ENCODE measurements at regions not wholly inside any gene's neighbourhood (a gene's known extent, or its start where the extent isn't known, plus 50 kb on each side); places are given as distances from the start of the nearest gene placed in this dataset.
A peak's percentile ranks its signal among the peaks of the same experiment; 100 is the strongest.
"Not testable (repeated sequence)": the region's sequence is repeated elsewhere in the genome, so short reads cannot be mapped to it uniquely, and the experiment has no call there.

DNA sequence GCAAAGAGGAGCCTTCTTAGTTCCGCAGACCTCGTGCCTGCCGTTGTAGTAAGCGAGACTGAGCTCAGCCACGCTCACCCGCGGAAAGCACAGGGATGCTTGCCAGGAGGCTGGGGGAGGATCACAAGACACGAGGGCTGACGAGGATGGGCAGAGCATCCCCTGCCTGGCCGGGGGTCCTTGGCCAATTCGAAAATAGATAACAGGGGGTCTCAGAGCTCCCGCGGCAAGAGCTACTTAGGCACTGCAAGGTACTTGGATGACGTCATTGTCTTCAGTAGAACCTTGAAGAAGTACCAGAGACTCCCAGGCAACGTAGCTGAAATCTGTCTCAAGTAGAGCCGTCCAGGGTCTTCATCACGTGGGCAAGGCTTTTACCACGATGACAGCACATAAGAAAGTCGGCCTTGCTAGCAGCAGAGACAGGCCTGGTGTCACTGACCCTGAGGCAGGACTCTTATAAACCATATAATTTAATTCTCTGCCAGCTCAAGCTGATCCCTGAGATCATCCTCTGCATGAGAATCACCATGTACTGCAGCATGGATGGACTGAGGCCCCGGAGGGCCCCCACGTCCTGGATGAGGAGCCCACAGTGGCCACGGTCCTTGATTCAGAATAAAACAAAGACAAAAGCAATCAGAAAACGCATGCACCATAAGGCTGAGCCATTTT, 81.9 kb downstream of the TMEM18 start:
- DNase-seq (ENCODE audit: low spot score) = no peak

DNA sequence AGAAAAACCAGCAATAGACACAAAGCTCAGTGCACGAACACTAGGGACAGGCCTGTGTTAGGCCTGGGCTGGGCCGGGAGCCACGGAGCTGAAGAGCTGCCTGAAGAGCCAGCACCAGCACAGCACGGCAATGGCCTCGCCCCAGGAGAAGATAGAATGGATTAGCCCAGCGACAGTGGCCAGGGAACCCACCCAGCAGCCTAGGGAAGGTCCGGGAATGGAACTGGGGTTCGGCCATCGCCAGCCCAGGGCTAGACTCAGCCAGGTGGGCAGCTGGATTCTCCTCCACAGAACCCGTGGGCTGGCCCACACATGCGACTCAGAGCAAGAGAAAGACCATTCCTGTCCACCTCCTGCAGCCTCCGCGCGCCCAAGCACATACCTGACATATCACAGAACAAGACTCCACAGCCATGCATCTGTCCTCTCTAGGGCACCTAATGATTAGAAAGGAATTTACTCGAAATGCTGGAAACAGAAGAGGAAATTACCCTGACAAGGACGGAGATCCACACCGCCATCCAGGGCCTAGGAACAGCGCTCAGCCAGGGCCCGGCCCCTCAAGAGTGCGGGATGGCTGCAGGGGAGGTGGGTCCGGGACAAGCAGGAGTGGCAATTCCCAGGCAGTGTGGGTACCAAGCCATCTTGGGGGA, 82.8 kb downstream of the TMEM18 start:
- DNase-seq (ENCODE audit: low spot score) = no peak

DNA sequence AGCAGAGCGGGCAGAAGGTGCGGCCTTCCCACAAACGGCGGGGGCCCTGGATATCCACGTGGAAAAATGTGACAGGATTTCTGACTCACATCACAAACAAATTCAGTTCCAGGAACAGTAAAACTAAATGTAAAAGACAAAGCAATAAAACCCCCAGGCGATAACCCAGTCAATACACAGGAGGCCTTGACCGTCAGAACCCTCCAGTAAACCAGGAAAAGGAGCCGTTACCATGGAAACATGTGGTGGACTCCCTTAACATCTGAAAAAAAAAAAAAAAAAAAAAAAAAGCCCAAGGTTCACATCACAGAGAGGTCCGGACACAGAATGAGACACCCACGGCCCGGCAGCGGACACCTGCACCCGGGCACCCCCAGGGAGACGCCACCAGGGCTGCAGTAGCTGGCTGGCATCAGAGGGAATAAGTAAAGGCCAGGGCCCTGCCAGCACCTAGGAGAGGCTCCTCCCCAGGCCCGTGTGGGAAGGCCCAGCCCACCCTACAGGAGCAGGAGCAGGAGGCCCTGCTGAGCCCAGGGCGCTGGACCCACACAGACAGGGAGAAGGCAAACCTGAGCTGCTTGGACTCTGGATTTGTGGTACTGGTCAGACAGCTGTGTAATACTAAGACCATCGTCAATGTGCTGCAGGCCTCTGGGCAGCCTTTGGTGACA, 83.7 kb downstream of the TMEM18 start:
- no peak for DNase-seq (ENCODE audit: low spot score)

DNA sequence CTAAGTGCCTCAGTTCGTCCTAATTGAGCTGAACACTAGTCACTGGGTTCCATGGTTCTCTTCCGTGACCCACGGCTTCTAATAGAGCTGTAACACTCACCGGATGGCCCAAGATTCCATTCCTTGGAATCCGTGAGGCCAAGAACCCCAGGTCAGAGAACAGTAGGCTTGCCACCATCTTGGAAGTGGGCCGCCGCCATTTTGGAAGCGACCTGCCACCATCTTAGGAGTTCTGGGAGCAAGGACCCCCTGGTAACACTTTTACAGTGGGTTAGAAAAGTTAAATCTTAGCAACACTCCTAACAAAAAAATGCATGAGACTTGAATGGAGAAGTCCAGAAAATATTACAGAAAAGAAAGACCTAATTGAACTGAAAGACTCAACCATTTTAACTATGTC, 84.5 kb downstream of the TMEM18 start:
- no peak for DNase-seq (ENCODE audit: low spot score)

DNA sequence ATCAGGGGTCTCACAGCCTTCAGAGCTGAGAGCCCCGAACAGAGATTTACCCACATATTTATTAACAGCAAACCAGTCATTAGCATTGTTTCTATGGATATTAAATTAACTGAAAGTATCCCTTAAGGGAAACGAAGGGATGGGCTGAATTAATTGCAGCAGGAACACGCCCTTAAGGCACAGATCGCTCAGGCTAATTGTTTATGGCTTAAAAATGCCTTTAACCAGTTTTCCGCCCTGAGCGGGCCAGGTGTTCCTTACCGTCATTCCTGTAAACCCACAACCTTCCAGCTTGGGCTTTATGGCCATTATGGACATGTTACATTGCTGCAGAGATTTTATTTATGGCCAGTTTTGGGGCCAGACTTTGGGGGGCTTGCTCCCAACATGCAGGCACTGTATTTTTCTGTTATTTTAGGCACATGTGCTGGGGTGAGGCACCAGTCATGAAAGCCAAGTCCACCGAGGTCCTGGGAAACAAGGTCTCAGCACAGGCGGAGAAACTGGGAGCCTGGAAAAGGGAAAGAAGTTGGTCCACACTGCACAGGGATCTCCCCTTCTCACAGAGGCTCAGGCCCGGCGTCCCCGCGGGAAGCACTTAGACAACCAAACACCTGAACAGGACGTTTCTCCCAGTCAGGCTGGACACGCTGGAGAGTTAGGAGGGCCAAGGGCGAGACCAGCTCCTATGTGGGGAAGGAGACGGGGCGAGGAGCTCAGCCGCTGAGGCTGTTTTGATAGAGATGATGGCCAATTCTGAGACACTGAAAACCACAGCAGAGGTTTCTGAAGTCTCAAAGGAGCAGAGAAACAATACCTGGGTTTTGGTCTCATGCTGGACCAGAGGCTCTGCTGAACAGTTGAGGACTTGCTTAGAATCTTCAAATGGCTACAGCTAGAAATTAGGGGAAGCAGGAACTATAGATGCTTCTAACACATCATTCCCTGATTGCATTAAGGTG, 86.7 kb downstream of the TMEM18 start:
- DNase-seq (ENCODE audit: low spot score) = no peak

DNA sequence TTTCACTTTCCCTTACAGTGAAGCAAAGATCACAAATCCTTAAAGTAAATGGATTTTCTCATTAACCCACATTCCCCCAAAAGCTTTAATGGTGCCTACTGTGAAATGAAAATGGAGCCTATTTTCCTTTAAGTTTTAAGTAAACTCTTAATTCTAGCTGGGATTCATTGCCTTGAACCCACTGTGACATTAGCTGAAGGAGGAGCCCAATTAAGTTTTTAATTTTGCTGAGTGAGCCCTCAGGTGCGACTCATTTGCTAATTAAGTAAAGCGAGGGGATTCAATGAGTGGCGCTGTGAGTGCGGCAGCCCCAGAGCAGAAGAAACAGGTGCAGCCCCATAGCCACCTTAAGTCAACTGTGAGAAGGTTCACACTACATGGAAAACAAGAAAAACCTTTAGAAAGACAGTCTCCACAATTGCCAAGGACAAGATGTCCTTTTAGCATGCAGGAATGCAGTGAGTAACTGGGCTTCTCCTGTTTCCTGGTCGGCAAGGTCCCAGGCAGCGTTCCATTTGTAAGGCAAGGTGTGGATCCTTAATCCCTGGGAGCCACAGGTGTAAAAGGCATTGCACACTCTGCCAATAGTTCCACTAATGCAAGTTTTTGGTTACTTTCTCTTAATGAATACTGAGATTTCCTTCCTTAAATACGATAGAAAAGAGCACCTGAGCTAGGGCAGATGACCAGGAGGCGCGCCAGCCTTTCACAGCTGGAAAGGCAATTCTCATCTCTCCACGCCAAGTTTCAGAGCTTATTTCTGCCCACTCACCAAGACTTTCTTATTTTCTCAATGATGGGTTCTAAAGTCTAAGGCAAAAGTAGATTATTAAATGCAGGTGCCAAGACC, 87.7 kb downstream of the TMEM18 start:
- DNase-seq (ENCODE audit: low spot score) = no peak

DNA sequence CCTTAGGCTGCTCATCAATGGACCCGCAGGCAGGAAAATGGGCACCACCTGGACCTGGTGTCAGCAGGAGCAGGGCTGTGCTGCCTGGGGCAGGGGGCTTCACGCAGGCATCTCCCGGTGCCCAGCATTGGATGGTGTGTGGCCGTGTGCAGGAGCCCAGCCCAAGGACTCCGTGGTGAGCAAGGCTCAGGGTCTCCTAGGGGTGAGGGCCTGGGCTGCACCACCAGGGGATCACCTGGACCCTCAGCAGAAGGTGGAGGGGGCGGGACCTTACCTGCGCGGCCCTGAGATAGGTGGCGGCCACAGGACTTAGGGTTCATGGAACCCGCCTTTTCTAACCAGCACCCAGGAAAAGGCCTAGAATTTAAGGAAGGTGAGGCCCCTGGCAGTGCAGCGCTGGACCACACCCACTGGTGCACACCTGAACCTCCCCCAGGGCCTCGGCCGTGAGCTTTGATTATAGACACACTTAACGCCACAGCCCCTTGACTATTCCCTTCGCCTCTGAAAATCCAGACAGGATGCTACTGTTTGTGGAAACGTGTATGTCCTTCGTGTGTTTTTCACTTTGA, 89.0 kb downstream of the TMEM18 start:
- no peak for DNase-seq (ENCODE audit: low spot score)

DNA sequence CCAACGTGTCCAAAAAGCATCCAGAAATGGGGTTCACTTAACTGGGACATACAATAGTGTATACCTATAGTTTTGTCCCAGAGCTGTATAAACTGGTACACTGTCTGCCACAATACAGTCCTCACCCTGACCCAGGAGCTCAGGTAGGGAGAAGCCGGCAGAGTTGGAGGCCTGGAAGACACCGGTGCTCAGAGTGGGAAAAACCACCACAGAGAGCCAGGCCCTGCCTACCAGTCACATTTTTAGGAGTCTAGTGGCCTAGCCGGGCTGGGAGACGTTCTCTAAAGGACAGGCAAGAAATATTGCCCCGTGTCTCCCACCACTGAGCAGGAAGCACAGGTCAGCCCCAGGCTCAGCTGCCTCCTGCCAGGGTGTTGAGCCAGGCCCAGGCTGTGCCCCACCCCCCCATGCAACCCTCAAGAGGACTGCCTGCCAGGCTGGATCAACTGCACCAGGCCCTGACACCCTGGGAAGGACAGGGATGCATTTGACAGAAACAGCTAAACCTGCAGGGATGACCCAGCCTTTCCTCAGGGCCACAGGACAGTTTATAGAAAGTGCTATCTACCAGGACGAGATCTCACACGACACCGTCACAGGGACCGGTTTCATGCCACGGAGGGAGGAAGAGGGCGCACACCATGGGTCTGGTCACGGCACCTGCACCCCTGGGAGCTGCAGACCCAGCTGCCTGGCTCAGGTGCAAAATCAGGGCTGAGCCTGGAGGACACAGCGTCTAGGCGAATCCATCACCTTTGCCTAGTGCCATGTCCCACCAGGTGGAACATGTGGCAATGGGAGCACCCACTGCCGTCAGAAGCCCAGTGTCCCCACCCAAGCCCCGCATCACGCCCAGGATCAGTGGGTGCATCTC, 89.9 kb downstream of the TMEM18 start:
- DNase-seq (ENCODE audit: low spot score) = no peak

DNA sequence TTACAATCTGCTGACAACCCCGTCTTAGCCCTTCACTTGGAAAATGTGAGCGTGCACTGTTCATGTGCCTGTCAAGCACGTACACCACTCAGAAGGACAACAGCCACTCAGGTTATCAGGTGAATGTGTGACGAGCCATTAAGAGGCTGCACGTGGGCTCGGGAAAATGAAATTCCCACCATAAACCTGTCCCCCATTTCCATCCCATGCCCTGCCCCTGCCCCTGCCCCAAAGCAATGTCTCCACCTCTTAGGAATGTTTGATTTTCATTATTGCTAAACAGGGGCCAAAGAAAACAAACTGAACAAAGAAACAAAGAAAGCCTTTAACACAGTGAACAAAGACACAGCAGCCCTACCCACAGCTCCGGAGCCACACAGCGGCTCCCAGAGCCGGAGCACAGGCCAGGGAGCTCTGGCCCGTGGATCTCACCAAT, 90.5 kb downstream of the TMEM18 start:
- DNase-seq (ENCODE audit: low spot score) = no peak

DNA sequence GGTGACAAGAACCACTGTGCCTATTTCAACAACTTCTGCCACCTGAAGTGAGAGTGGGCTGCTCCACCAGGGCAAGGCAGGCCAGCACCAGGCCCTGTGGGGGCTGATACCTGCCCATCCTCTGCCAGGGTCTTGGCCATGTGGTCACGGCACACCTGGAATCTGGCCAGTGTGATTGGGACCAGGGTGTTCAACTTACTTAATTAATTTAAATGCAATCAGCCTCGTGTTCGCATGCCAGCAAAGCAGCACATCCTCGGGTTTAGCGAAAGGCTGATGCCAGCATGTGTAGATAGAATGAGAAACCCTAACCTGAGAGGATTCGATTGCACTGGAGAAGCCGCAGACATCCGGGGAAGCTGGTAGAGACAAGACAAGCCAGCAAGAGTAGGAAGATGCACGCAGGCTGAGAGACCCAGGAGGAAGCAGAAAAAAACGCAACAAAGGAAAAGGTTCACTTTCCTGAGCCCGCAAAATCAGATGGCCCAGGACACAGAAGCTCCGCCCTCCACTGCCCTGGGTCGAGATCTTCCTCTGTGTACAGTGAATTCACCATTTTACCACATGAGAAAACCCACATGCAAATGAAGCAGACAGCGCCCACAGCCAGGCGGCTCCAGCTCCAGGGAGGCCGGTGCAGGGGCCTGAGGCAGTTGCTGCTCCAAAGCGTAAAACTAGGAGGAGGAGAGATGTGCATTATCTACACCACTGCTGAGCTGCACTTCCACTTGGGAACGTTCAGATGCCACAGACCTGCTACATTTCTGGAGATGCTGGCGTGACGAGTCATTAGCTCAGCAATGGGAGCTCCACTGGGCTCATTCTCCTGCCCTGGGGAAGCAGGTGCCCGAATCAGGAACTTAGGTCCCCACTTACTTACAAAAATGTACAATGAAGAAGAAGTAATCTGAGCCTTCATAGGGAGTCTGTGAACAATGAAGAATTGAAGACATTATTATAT, 92.1 kb downstream of the TMEM18 start:
- DNase-seq (ENCODE audit: low spot score) = no peak

DNA sequence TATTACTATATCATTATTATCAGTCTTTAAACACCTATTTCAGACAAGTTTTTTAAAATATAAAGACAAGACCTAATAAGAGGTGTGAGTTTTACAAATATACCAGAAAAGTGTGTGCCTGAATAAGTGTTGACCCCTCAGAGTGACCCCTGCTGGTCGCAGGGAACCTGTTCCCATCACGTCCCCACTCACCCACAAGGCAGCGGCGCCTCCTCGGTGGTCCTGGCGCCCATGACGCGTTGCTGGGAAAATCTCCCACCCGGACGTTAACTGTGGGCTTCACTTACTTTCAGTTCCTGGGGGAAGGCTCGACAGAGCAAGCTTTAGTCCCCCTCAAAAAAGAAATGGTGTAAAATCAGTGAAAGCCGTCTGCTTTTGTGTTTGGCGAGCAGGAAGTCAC, 93.5 kb downstream of the TMEM18 start:
- no peak for DNase-seq (ENCODE audit: low spot score)

DNA sequence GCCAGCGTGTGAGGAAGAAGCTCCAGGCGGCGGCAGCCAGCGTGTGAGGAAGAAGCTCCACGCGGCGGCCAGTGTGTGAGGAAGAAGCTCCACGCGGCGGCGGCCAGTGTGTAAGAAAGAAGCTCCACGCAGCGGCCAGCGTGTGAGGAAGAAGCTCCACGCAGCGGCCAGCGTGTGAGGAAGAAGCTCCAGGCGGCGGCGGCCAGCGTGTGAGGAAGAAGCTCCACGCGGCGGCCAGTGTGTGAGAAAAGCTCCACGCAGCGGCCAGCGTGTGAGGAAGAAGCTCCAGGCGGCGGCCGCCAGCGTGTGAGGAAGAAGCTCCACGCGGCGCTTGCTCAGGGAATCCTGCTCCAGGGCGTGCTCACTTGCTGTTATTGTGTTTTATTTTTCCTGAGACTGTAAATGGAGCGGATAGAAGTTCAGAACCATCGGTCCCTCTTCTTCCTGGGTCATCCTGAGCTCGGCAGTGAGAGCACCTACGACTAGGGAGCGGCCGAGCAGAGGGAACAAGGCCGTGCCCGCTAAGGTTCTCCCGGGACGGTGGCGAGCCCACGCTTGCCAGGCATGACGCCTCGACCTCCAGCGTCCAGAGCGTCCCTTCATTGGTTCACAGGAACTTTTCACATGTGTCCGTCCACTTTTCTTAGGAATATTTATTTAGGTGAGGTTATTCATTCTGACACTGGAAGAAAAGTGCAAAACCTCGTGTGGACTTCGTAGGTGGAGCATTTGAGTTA, 94.2 kb downstream of the TMEM18 start:
- no peak for DNase-seq (ENCODE audit: low spot score)

DNA sequence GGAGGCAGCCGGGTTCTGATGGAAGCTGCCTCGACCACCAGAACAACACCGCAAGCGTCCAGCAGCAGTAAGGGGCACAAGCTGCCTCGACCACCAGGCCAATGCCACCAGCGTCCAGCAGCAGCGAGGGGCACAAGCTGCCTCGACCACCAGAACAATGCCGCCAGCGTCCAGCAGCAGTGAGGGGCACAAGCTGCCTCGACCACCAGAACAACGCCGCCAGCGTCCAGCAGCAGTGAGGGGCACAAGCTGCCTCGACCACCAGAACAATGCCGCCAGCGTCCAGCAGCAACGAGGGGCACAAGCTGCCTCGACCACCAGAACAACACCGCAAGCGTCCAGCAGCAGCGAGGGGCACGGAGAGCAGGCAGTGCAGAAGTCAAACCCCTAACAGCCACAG, 94.9 kb downstream of the TMEM18 start:
- DNase-seq (ENCODE audit: low spot score) = not testable (repeated sequence)

DNA sequence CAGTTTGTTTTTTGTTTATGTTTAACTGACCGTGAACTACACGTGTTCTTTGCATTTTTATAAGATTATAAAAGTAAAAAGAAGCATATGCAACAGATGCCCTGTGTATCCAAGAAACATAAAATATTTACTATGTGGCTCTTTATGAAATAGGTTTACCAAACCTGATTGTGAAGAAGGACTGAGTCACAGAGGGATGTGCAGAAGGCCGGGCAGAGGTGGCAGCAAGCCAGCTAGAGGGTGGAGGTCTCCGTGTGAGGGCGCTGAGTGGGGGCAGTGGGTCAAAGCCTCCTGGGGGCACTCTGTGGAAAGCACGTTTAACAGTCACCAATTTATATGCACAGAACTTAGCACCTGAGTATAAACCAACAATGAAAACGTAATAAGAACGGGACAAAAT, 97.2 kb downstream of the TMEM18 start:
- DNase-seq (ENCODE audit: low spot score) = peak; percentile 24

DNA sequence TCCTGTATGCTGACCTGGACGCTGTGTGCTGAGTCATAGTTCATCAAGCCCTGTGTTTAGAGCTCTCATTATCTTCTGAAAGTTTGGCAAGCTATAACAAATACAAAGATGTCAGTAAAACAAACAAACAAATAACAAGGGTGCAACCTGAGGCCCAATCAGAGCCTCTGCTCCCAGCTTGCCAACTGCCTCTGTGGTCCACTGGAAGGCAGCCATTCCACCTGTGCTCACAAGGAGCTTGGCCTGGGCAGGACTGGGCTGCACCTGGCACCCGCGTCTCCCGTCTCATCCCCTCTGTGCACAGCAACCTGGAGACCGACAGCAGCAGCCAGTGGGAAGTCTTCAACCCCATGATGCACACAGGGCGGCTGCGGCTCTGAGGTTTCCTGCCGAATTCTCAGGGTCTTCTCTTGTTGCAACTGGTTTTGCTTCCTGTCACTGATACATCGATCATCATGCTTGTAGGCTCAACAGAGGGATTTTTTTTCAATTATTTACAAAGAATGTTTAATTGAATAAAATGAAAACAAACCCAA, 97.8 kb downstream of the TMEM18 start:
- peak; percentile 29 for DNase-seq (ENCODE audit: low spot score)

DNA sequence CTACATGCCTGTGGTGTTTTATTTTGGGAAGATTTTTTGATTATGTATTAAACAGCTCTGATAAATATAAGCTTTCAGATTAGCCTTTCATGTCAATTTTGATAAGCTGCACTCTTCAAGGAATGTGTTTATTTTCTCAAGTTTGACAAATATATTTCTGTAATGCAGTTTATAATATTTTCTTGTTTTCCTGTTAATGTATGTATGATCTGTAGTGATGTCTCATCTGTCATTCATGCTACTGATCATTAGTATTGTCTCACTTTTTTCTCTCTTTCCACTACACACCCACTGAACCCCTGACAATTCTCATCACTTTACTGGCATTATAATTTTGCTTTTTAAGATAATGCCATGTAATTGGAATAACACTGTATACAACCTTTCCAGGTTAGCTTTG, 100.9 kb downstream of the TMEM18 start:
- DNase-seq (ENCODE audit: low spot score) = no peak

DNA sequence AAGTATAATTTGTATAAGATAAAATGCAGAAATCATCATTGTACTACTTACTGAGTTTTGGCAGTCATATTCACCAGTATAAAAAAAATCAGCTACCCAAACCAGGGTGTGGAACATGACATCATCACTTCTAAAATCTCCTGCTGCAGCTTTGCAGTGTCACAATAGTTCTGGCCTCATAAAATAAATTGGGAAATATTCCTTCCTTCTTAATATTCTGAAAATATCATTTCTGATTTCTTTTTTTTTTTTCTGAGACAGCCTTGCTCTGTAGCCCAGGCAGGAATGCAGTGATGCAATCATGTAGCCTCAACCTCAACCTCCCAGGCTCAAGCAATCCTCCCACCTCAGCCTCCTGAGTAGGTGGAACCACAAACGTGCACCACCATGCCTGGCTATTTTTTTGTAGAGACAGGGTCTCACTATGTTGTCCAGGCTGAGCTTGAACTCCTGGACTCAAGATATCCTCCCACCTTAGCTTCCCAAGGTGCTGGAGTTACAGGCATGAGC, 101.4 kb downstream of the TMEM18 start:
- peak; percentile 22 for DNase-seq (ENCODE audit: low spot score)
